Islet of Langerhans (tissue), 1 donor: ENCODE measurements at regions not wholly inside any gene's neighbourhood (a gene's known extent, or its start where the extent isn't known, plus 50 kb on each side); places are given as distances from the start of the nearest gene placed in this dataset.

Source experiments
- FAIRE-seq: peaks from one replicate; lab custom pipeline; 2011; peaks lifted over from hg19 to GRCh38; lab: Jason Lieb, UNC

GRCh38 chr15:93631958-93632618, 543.1 kb upstream of the RGMA start:
- FAIRE-seq: no peak

GRCh38 chr15:93619597-93619996, 530.6 kb upstream of the RGMA start:
- no peak for FAIRE-seq

DNA sequence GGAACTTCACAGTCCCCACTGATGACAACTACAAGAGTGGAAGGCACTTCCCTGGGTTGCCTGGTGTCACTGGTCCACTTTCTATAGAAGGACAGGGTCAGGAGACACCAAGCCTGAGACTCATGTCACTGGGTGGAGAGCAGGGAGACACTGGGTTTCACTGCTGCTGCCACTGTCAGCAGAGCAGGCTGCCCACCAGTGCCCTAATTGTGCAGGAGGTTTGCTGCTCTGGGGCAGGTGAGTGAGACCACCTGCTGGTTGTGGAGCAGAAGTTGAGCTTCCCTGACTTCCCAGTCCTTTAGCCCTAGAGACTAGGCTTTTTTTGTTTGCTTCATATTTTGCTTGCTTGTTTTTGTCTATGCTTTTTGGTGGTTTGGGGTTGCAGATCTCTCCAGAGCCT, 528.4 kb upstream of the RGMA start:
- no peak for FAIRE-seq

GRCh38 chr15:93614386-93615104, 525.5 kb upstream of the RGMA start:
- FAIRE-seq: no peak

- no peak for FAIRE-seq
Measured at GRCh38 chr15:93613386-93613785, 524.4 kb upstream of the RGMA start.

GRCh38 chr15:93612953-93613352, 523.9 kb upstream of the RGMA start:
- no peak for FAIRE-seq

GRCh38 chr15:93610944-93611343, 521.9 kb upstream of the RGMA start:
- FAIRE-seq: no peak

DNA sequence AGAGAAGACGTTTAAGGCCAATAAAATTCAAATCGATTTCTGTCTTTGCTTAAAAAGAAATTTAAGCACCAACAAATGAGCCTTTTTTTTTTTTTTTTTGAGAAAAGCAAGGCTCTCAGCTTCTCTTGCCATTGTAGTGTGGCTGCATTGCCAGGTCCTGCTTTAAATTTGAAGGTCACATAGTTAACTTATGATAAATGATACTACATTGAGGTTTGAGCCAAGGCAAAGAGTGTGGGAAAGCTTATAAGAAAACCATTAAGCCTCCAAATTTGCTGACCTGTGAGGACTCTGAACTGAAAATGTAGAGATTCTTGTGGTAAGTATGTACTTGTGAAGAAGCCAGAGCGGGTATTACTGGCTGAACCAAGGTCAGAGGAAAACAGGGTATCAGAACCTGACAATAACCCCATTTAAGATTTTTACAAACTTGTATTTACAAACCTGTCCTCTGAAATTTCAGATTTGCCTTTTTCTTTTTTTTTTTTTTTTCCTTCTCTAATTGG, 519.7 kb upstream of the RGMA start:
- no peak for FAIRE-seq

DNA sequence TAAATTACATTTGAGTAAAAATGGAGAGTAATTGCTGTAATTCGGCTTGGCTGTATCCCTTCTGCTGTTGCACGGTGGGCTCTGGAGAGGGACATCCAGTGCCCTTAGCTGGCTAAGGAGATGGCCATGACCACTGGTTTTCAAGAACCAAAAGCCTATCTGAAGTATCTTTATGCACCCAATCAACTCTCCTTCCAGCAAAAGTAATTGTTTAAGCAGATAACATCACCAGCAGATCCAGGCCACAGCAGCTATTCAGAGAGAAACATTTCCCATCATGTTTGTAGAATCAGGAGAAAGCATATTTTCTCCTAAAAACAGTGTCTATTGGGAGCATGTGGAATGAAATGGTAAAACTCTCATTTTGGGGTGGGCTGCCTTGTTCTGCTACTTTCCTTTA, 514.5 kb upstream of the RGMA start:
- no peak for FAIRE-seq

DNA sequence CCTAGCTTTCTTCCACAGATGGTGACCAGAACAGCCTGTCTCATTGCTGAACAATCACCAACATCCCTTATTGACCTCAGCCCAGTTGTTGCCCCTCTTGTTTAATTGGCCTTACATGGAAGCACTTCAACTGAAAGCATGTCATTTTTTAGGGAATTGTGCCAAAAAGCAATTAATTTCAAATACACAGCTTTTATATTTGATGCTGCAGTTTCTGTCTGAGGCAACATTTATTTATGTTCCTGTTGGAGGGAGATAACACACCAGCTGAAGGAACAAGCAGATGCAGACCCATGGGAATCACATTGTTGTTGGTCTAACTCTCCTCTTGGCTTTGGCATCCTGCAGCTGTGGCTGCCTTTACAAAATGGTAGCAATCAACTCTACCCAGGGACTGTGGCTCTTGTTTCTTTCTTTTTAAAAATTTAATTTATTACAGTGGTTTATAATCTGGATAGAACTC, 498.1 kb upstream of the RGMA start:
- no peak for FAIRE-seq

DNA sequence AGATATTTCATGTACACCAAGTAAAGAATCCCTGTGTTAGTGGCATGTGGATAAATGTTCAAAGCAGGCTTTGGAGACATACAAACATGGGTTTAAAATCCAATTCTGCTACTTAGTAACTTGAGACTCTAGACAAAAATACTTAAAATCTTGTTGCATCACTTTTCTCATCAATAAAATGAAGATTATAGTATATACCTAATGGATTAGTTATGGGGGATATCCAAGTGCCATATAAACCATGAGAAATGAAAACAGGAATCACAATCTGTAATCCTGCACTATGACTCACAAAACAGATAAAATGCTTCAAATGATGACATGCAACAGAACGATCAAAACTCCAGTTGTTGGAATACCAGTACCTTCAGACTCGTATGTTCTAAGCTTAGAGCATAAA, 496.0 kb upstream of the RGMA start:
- no peak for FAIRE-seq

GRCh38 chr15:93583968-93584367, 495.0 kb upstream of the RGMA start:
- no peak for FAIRE-seq

GRCh38 chr15:93583552-93583951, 494.5 kb upstream of the RGMA start:
- no peak for FAIRE-seq

- no peak for FAIRE-seq
Measured at GRCh38 chr15:93570527-93570926, 481.5 kb upstream of the RGMA start.

- FAIRE-seq: no peak
Measured at GRCh38 chr15:93566762-93567161, 477.8 kb upstream of the RGMA start.

GRCh38 chr15:93565201-93565600, 476.2 kb upstream of the RGMA start:
- FAIRE-seq: no peak

- no peak for FAIRE-seq
Measured at GRCh38 chr15:93563218-93563617, 474.2 kb upstream of the RGMA start.

DNA sequence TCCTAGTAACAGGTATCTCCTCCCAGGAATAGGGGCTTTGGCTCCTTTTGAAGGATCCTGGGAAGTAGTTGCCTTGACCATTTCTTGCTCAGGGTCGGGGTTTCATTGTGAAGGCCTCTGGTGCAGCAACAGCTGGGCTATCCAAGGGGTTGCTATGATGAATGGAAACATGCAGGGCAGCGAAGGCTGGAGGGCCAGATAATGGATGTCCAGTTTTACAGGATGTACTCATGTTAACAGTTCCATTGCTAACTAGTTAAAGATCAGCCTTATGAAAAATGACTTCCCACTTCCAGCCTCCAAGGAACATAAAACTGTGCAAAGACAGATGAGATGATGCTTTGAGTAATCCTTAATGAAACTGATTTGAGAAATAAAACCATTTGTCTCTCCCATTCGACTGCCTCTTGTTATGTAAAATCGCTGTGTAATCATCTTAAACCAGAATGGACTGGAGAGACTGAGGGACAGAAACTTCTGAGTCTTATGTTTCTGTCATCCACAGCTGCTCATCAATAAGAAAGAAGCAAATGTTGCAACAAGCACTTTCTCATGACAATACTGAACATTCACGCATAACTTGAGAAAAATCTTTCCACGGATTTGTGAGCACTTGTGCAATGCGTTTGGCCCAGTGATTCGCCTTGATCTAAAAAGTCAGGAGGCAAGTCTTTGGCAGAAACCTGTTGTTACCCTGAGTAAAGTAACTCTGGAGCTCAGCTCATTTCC, 473.5 kb upstream of the RGMA start:
- FAIRE-seq: no peak

GRCh38 chr15:93557696-93558095, 468.7 kb upstream of the RGMA start:
- no peak for FAIRE-seq

DNA sequence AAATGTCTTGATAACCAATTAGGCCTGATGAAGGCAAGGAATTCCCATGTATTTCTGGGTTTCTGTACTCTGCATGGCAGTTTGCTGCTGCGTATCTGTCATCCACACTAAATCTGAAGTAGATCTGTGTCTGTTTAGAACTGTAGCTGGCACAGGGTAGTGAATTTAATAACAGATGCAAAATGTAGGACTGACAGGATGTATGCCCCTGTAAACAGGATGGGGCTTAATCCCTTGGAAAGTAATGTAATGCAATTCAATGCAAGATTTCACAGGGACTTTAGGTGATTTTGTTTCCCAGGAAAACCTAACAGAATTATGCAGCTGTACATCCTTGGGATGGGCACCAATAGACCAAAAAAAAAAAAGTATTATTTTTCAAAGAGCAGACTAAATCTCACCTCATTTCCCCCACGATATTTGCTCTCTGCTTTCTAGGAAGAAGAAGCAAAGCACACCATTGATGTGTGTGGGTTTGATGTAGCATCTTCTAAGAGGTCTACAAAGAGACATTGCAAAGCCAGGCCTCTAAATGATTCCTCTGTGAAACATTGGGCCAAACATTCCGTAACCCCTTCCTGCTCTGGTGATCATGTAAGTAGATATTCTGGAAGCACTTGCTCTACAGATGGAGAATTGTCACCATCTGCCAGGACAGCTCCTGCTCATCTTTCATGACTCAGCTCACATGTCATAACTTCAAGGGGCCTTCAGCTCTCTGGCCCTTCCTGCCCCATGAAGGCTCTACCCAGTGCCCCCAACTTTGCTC, 464.3 kb upstream of the RGMA start:
- FAIRE-seq: no peak

DNA sequence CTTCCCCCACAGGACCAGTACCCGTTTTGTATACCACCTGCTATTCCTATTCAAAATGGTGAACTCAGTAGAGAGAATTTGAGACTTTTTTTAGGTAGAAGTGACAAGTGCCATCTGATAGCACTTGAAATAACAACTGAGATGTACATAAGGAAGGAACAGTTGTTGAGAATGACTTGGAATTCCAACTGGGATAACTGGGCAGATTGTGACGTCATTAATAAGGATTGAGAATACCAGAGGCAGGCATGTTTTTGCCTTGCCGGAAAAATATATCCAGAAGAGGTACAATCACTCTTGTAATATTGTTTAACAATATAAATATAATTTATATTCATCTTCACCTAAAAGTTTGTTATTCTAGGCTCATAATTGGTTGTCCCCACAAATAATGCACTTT, 454.1 kb upstream of the RGMA start:
- FAIRE-seq: no peak

DNA sequence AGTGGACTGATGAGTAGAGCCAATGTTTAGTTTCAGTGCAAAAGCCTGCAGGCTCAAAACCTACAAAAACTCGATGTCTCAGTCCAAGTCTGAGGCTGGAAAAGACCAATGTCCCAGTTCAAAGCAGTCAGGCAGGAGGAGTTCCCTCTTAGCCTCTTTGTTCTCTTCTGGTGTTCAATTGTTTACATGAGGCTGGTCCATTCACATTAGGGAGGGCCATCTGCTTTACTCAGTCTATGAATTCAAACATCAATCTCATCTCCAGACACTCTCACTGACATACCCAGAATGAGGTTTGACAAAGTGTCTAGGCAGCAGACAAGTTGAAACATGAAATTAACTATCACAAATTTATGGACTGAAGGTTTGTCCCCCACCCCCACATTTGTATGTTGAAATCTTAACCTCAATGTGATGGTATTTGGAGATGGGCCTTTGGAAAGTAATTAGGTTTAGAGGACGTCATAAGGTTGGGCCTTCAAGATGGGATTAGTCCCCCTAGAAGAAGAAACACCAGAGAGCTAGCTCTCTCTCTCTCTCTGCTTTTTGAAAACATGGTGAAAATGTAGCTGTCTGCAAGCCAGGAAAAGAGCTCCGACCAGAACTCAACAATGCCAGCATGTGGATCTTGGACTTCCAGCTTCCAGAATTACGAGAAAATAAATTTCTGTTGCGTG, 438.5 kb upstream of the RGMA start:
- no peak for FAIRE-seq
